ENCODE measurements at regions not wholly inside any gene's neighbourhood (a gene's known extent, or its start where the extent isn't known, plus 50 kb on each side); places are given as distances from the start of the nearest gene placed in this dataset.

GRCh38 chr2:71898375-71898774 is 249.3 kb downstream of the CYP26B1 start:
- Mint-ChIP-seq H3K4me1 (no peaks in the 10 kb centered on the region; the same call in 2 of the 3 replicates), H3K36me3 (ENCODE audit: low read depth) (no peaks in the 10 kb centered on the region), H3K4me3 (no peak overlapping the region), H3K9me3 (no peaks in the 10 kb centered on the region), H3K27me3 (ENCODE audit: insufficient read depth, low read depth, poor library complexity) (peaks cover 4% of the 10 kb centered on the region), H3K27ac (no peak overlapping the region)
- Histone ChIP-seq H2AFZ (no peak overlapping the region), H3K4me1 (ENCODE audit: insufficient read depth) (no peaks in the 10 kb centered on the region), H3K9me2 (ENCODE audit: insufficient read depth) (no peaks in the 10 kb centered on the region), H3K36me3 (ENCODE audit: insufficient read depth) (no peaks in the 10 kb centered on the region), H3K27ac (ENCODE audit: low read depth) (no peak overlapping the region), H3K27me3 (ENCODE audit: insufficient read depth) (no peaks in the 10 kb centered on the region), H4K20me1 (replicated peaks; ENCODE audit: insufficient read depth) (no peaks in the 10 kb centered on the region), H3K4me3 (no peak overlapping the region), H3K4me2 (no peak overlapping the region), H3F3A (replicated peaks; ENCODE audit: low read depth) (no peaks in the 10 kb centered on the region), H3K79me2 (replicated peaks; ENCODE audit: insufficient read depth) (no peaks in the 10 kb centered on the region)
- ATAC-seq: no peak
- DNase-seq (ENCODE audit: low spot score): no peak
- TF ChIP-seq POLR2AphosphoS5 (IDR thresholded peaks at IDR 0.05; ENCODE audit: low read depth) (no peak), JUNB (IDR thresholded peaks at IDR 0.05; ENCODE audit: unreplicated experiment) (no peak), ZNF331 (CRISPR knock-in tag; IDR thresholded peaks at IDR 0.05; ENCODE audit: low read depth) (no peak), ETS1 (IDR thresholded peaks at IDR 0.05) (no peak)

GRCh38 chr2:71897836-71898235 is 249.8 kb downstream of the CYP26B1 start:
- Mint-ChIP-seq H3K4me1 (no peaks in the 10 kb centered on the region; the same call in 2 of the 3 replicates), H3K9me3 (no peaks in the 10 kb centered on the region), H3K27me3 (ENCODE audit: insufficient read depth, low read depth, poor library complexity) (peaks cover 4% of the 10 kb centered on the region), H3K4me3 (no peak overlapping the region), H3K27ac (no peak overlapping the region), H3K36me3 (ENCODE audit: low read depth) (no peaks in the 10 kb centered on the region)
- no peak overlapping the region for H3K4me3 ChIP-seq
- ATAC-seq (peak; percentile 60), DNase-seq (ENCODE audit: low spot score) (no peak)
- H3K4me1 ChIP-seq (ENCODE audit: insufficient read depth): no peaks in the 10 kb centered on the region
- H3K4me2 ChIP-seq: no peak overlapping the region
- no peaks in the 10 kb centered on the region for H3K27me3 ChIP-seq (ENCODE audit: insufficient read depth)
- no peaks in the 10 kb centered on the region for H3K79me2 ChIP-seq (replicated peaks; ENCODE audit: insufficient read depth)
- H3K36me3 ChIP-seq (ENCODE audit: insufficient read depth): no peaks in the 10 kb centered on the region
- H3K9me2 ChIP-seq (ENCODE audit: insufficient read depth): no peaks in the 10 kb centered on the region
- no peak overlapping the region for H3K27ac ChIP-seq (ENCODE audit: low read depth)
- no peaks in the 10 kb centered on the region for H4K20me1 ChIP-seq (replicated peaks; ENCODE audit: insufficient read depth)
- no peaks in the 10 kb centered on the region for H3F3A ChIP-seq (replicated peaks; ENCODE audit: low read depth)
- no peak overlapping the region for H2AFZ ChIP-seq
- TF ChIP-seq NANOG (IDR thresholded peaks at IDR 0.05; ENCODE audit: borderline replicate concordance) (no peak), ETS1 (IDR thresholded peaks at IDR 0.05) (no peak)

DNA sequence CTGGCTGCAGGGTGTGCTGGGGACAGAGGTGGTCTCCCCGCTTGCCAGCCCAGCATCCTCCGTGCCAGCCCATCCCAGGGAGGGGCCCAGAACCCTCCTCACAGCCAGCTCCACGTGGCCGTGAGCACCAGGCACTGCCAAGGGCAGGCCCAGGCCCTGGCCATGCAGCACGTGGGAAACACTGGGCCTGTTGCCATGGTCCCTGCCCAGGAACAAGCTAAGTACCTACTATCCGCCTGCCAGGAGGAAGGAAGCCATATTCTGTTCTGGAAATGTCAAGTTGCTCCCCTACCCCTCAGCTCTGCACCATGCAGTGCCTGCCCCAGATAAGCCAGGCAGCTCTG is 250.6 kb downstream of the CYP26B1 start:
- no peak overlapping the region for H3K4me2 ChIP-seq
- no peaks in the 10 kb centered on the region for H3K36me3 ChIP-seq (ENCODE audit: insufficient read depth)
- ATAC-seq (no peak), DNase-seq (ENCODE audit: low spot score) (no peak)
- no peaks in the 10 kb centered on the region for H3K36me3 Mint-ChIP-seq (ENCODE audit: low read depth)
- H3K9me3 Mint-ChIP-seq: no peaks in the 10 kb centered on the region
- H3K4me1 ChIP-seq (ENCODE audit: insufficient read depth): no peaks in the 10 kb centered on the region
- no peak overlapping the region for H3K4me3 ChIP-seq
- H4K20me1 ChIP-seq (replicated peaks; ENCODE audit: insufficient read depth): no peaks in the 10 kb centered on the region
- no peak overlapping the region for H3K4me3 Mint-ChIP-seq
- H2AFZ ChIP-seq: no peak overlapping the region
- TF ChIP-seq NANOG (IDR thresholded peaks at IDR 0.05; ENCODE audit: borderline replicate concordance): no peak
- H3K27me3 Mint-ChIP-seq (ENCODE audit: insufficient read depth, low read depth, poor library complexity): peaks cover 4% of the 10 kb centered on the region
- no peaks in the 10 kb centered on the region for H3K79me2 ChIP-seq (replicated peaks; ENCODE audit: insufficient read depth)
- no peaks in the 10 kb centered on the region for H3K9me2 ChIP-seq (ENCODE audit: insufficient read depth)
- no peak overlapping the region for H3K27ac Mint-ChIP-seq
- no peaks in the 10 kb centered on the region for H3K27me3 ChIP-seq (ENCODE audit: insufficient read depth)
- no peak overlapping the region for H3K27ac ChIP-seq (ENCODE audit: low read depth)
- no peaks in the 10 kb centered on the region for H3F3A ChIP-seq (replicated peaks; ENCODE audit: low read depth)
- H3K4me1 Mint-ChIP-seq: no peaks in the 10 kb centered on the region; the same call in 2 of the 3 replicates
